ENCODE measurements at regions not wholly inside any gene's neighbourhood (a gene's known extent, or its start where the extent isn't known, plus 50 kb on each side); places are given as distances from the start of the nearest gene placed in this dataset.

DNA sequence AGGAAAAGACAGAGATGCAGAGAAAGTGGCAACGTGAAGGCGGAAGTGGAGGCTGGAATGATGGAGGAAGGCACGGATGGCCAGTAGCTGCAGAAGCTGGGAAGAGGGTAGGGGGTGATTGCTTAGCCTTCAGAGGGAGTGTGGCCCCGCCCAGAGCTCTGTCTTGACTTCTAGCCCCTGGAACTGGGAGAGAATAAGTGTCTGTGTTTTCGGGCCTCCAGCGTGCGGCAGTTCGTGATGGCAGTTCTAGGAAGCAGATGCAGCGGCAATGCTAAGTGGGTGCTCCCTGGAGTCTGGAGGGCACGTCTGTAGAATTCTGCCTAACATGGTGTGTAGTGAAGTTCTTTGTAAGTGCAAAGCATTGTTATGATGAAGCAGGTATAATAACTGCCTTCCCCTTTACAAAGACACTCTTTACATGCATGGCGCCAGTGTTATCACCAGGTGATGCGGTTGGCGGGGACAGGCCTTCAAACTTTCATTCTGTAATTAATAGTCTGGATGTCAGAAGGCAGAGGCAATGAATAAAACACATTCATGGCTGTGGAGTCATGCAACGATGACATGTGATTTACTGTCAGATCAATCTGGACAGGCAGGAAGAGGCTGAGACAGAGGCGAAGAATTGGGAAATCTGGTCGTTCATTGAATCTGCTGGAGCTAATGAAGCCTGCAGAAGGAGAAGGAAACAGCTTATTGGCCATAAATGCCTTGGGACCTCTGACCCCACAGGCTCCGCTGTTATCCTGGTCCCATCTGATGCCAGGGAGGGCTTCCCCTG, 228.6 kb downstream of the GLRX3 start:
- TF ChIP-seq, protein P1, sequence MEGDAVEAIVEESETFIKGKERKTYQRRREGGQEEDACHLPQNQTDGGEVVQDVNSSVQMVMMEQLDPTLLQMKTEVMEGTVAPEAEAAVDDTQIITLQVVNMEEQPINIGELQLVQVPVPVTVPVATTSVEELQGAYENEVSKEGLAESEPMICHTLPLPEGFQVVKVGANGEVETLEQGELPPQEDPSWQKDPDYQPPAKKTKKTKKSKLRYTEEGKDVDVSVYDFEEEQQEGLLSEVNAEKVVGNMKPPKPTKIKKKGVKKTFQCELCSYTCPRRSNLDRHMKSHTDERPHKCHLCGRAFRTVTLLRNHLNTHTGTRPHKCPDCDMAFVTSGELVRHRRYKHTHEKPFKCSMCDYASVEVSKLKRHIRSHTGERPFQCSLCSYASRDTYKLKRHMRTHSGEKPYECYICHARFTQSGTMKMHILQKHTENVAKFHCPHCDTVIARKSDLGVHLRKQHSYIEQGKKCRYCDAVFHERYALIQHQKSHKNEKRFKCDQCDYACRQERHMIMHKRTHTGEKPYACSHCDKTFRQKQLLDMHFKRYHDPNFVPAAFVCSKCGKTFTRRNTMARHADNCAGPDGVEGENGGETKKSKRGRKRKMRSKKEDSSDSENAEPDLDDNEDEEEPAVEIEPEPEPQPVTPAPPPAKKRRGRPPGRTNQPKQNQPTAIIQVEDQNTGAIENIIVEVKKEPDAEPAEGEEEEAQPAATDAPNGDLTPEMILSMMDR (conservative IDR thresholded peaks at IDR 0.05; ENCODE audit: low read depth, low read length) = no peak
- H3K4me3 ChIP-seq (ENCODE audit: low read depth, low read length) = no peak overlapping the region
- no peak for DNase-seq (ENCODE audit: low read depth)

GRCh38 chr10:130368761-130369560, 232.8 kb downstream of the GLRX3 start:
- TF ChIP-seq, protein P1 (conservative IDR thresholded peaks at IDR 0.05; ENCODE audit: low read depth, low read length) = no peak
- H3K4me3 ChIP-seq (ENCODE audit: low read depth, low read length) = no peak overlapping the region
- DNase-seq (ENCODE audit: low read depth) = no peak

DNA sequence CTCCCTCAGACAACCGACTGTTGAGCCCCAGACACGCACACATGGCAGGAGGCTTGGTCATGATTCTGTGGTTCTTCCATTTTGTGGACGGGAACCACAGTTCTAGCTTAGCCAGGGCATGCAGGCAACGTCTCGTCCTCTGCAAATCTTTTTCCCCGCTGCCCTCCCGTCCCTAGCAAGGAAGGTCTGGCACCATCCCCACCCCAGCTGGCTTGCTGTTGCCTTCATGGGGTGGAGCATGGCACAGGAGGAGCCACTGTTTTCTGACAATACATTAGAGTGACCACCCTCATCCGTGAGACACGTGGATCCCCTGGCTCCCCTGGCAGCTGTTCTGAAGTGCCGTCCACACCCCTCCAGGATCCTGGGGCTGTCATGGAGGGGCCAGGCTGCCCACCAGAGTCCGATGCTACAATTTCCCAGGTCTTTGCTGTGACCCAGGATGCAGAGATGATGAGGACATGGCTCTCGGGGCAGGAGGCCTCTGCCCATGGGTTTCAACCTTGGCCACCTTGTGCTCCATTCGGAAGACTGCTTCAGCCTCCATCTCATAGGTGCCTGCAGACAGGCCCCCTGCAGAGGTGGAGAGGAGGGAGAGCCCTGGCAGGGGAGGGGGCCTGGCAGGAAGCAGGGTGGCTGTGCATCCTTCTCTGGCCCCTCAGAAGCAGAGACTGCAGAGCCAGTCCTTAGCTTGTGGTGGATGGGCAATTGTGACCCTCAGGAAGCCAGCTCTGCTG, 233.6 kb downstream of the GLRX3 start:
- TF ChIP-seq, protein P1 (conservative IDR thresholded peaks at IDR 0.05; ENCODE audit: low read depth, low read length) = no peak
- no peak overlapping the region for H3K4me3 ChIP-seq (ENCODE audit: low read depth, low read length)
- DNase-seq (ENCODE audit: low read depth) = no peak

DNA sequence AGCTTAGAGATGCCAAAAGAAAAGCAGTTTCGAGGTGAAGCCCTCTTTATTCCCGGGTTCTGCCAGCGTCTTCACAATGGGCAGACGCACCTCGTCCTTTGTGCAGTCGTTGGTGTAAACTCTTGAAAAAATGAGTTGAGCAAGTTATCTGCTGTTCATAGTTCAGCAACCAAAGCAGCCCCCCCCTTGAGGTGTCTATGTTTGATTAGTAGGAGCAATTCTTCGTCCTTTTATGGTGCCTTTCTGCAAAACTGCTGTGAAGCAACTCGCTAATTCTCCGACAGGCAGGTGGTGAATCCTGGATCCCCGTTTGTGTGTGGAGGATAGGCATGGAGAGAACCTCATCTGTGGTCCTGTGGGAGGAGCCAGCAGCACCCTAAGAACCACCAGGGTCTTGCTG, 234.5 kb downstream of the GLRX3 start:
- no peak for DNase-seq (ENCODE audit: low read depth)
- TF ChIP-seq, protein P1 (conservative IDR thresholded peaks at IDR 0.05; ENCODE audit: low read depth, low read length) = no peak
- H3K4me3 ChIP-seq (ENCODE audit: low read depth, low read length) = no peak overlapping the region

GRCh38 chr10:130371156-130371555, 235.0 kb downstream of the GLRX3 start:
- TF ChIP-seq, protein P1 (conservative IDR thresholded peaks at IDR 0.05; ENCODE audit: low read depth, low read length) = no peak
- no peak for DNase-seq (ENCODE audit: low read depth)
- no peak overlapping the region for H3K4me3 ChIP-seq (ENCODE audit: low read depth, low read length)

- H3K4me3 ChIP-seq (ENCODE audit: low read depth, low read length) = no peak overlapping the region
- TF ChIP-seq, protein P1 (conservative IDR thresholded peaks at IDR 0.05; ENCODE audit: low read depth, low read length) = no peak
- no peak for DNase-seq (ENCODE audit: low read depth)
Measured at GRCh38 chr10:130371666-130372065, 235.5 kb downstream of the GLRX3 start.

Measured in epithelial cell of proximal tubule (primary cell).